ENCODE measurements at regions not wholly inside any gene's neighbourhood (a gene's known extent, or its start where the extent isn't known, plus 50 kb on each side); places are given as distances from the start of the nearest gene placed in this dataset.

GRCh38 chr13:22062478-22063205, 391.8 kb downstream of the FGF9 start:
- H2BK12ac ChIP-seq (ENCODE audit: low read depth, low read length): no peak overlapping the region
- no peak for FAIRE-seq
- no peaks in the 10 kb centered on the region; a peak in 1 of 4 replicates for H3K79me2 ChIP-seq (ENCODE audit: control insufficient read depth in 1 of 2, insufficient read depth in 2 of 2, low read length in 2 of 2)
- no peak overlapping the region for H3K18ac ChIP-seq (ENCODE audit: extremely low read depth, low read length)
- no peaks in the 10 kb centered on the region for H3K9me3 ChIP-seq (ENCODE audit: insufficient read depth in 2 of 2, low read depth in 1 of 2, low read length in 1 of 2)
- peaks cover 0 to 9% (median 8%) of the 10 kb centered on the region in 4 experiments; a peak in 6 of 7 replicates for H3K4me1 ChIP-seq (replicated peaks in 1 of 4; ENCODE audit: control insufficient read depth in 3 of 4, insufficient read depth in 4 of 4, low read length in 3 of 4)
- H4K8ac ChIP-seq (ENCODE audit: extremely low read depth, insufficient read depth, low read length): no peak overlapping the region
- ChIA-PET POLR2A (ENCODE audit: partially characterized antibody) (no interaction called here), CTCF (ENCODE audit: partially characterized antibody) (no interaction called here)
- no peak overlapping the region for H3K56ac ChIP-seq (replicated peaks; ENCODE audit: insufficient read length, low read depth, low read length)
- H3K4me2 ChIP-seq (ENCODE audit: insufficient read depth in 1 of 2, low read depth in 2 of 2, low read length in 2 of 2): no peak overlapping the region
- no peak overlapping the region for H4K91ac ChIP-seq (replicated peaks; ENCODE audit: insufficient read length, low read length)
- H2AK5ac ChIP-seq (ENCODE audit: low read depth, low read length): no peak overlapping the region
- no peak overlapping the region for H2BK120ac ChIP-seq (replicated peaks; ENCODE audit: low read depth, low read length)
- H4K20me1 ChIP-seq (replicated peaks in 1 of 2; ENCODE audit: control insufficient read depth in 1 of 2, insufficient read depth in 2 of 2, low read length in 2 of 2): peaks cover 0 to 1% of the 10 kb centered on the region in 2 experiments
- no peaks in the 10 kb centered on the region for H3K23me2 ChIP-seq (ENCODE audit: low read depth, low read length)
- no peaks in the 10 kb centered on the region for H3K27me3 ChIP-seq (replicated peaks in 1 of 4; ENCODE audit: control insufficient read depth in 3 of 4, extremely low read depth in 1 of 4, insufficient read depth in 3 of 4, low read length in 3 of 4)
- no peak overlapping the region for H3K9ac ChIP-seq (replicated peaks in 1 of 4; ENCODE audit: extremely low read depth in 1 of 4, low read depth in 3 of 4, low read length in 3 of 4)
- no peak overlapping the region for H3K4ac ChIP-seq (replicated peaks; ENCODE audit: insufficient read length, low read depth, low read length)
- H3K14ac ChIP-seq (ENCODE audit: insufficient read length): no peak overlapping the region
- no peak overlapping the region for H3K27ac ChIP-seq (ENCODE audit: low read depth, low read length)
- no peak overlapping the region for H2AFZ ChIP-seq (ENCODE audit: low read length)
- no peak overlapping the region for H2BK15ac ChIP-seq (ENCODE audit: low read length)
- H4K5ac ChIP-seq (ENCODE audit: insufficient read length, low read depth, low read length): no peak overlapping the region
- H2BK20ac ChIP-seq (ENCODE audit: low read length): no peak overlapping the region
- H3K23ac ChIP-seq (ENCODE audit: insufficient read length): no peak overlapping the region
- no peak for DNase-seq (ENCODE audit: low read depth in 1 of 2, low spot score in 2 of 2)
- no peak overlapping the region for H2BK5ac ChIP-seq (ENCODE audit: low read depth, low read length)
- H3K36me3 ChIP-seq (ENCODE audit: control insufficient read depth in 2 of 4, insufficient read depth in 4 of 4, low read length in 3 of 4): no peaks in the 10 kb centered on the region
- no peaks in the 10 kb centered on the region for H3K79me1 ChIP-seq (ENCODE audit: low read depth, low read length)
- H3K4me3 ChIP-seq (ENCODE audit: extremely low read depth in 1 of 4, insufficient read depth in 2 of 4, low read depth in 3 of 4, low read length in 4 of 4): no peak overlapping the region
- WGBS, 2 experiments (ENCODE audit: extremely low coverage in 1 of 2, insufficient coverage in 1 of 2, insufficient read length in 1 of 2, insufficient replicate concordance in 2 of 2, low coverage in 1 of 2, low lambda C conversion rate in 2 of 2, missing lambda C conversion rate in 1 of 2): 95% methylated on average over 8 of the region's 8 CpGs; no CpG with 5 or more reads in 1 of the 2 experiments
- TF ChIP-seq POU5F1 (IDR thresholded peaks at IDR 0.05; ENCODE audit: low read depth, low read length) (no peak), USF2 (IDR thresholded peaks at IDR 0.05; ENCODE audit: low read length) (no peak), TBP (IDR thresholded peaks at IDR 0.05; ENCODE audit: low read depth, low read length) (no peak), RNF2 (IDR thresholded peaks at IDR 0.05; ENCODE audit: borderline replicate concordance, low read depth, low read length, missing control alignments, poor library complexity, severe bottlenecking) (no peak), KDM5A (IDR thresholded peaks at IDR 0.05; ENCODE audit: low read length) (no peak), SP1 (IDR thresholded peaks at IDR 0.05; ENCODE audit: low read depth, low read length) (no peak), SAP30 (IDR thresholded peaks at IDR 0.05; ENCODE audit: insufficient read depth, insufficient replicate concordance, low read length) (no peak), CHD1 (IDR thresholded peaks at IDR 0.05; ENCODE audit: low read depth, low read length) (no peak), POLR2A (IDR thresholded peaks at IDR 0.05; ENCODE audit: control extremely low read depth in 1 of 2, low read depth in 2 of 2, low read length in 2 of 2) (no peak), ZNF274 (IDR thresholded peaks at IDR 0.05; ENCODE audit: borderline replicate concordance, extremely low read depth, low read length) (no peak), ATF3 (IDR thresholded peaks at IDR 0.05; ENCODE audit: insufficient read depth, low read depth, low read length) (no peak), CTBP2 (IDR thresholded peaks at IDR 0.05; ENCODE audit: borderline replicate concordance, insufficient read depth, insufficient read length, low read length) (no peak)
